GM23338 (cell line): ENCODE measurements at regions not wholly inside any gene's neighbourhood (a gene's known extent, or its start where the extent isn't known, plus 50 kb on each side); places are given as distances from the start of the nearest gene placed in this dataset.

Source experiments
- EZH2phosphoT487 ChIP-seq: fragments of 200-600 bp; sonication (generic); IDR thresholded peaks from one replicate; pipeline ENCODE4 v1.8.1; 2018; ENCODE audit warnings: antibody characterized with exemption; ENCODE audit not compliant: unreplicated experiment
- POLR2AphosphoS5 ChIP-seq: IDR thresholded peaks from 2 replicates; pipeline ENCODE4 v1.6.1; 2016; ENCODE audit warnings: antibody characterized with exemption, low read depth
- TF ChIP-seq, protein P1 (sequence below), 2 experiments: fragments of 200-600 bp in 1 of 2; sonication (generic) in 1 of 2; conservative IDR thresholded peaks; 2 replicates each; pipeline versions ENCODE4 v1.5.1 to v1.6.1; 2016 to 2017; ENCODE audit warnings: antibody characterized with exemption in 2 of 2, low read depth in 2 of 2, mild to moderate bottlenecking in 2 of 2, moderate library complexity in 1 of 2

DNA sequence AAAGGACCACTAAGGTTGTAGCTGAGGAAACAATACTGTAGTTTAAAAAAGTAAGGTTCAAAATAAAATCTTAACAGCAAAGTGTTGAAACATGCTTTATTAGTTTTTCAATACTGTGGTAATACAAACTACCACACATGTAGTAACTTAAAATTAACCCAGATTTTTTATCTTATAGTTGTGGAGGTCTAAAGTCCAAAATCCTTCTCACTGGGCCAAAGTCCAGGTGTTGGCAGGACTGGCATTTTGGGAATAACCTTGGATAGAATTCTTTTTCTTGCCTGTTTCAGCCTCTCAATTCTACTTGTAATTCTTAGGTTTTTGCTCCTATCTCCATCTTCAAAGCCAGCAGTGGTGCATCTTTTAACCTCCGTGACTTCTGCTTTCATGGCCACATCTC, 942.0 kb downstream of the TSN start:
- TF ChIP-seq, protein P1, sequence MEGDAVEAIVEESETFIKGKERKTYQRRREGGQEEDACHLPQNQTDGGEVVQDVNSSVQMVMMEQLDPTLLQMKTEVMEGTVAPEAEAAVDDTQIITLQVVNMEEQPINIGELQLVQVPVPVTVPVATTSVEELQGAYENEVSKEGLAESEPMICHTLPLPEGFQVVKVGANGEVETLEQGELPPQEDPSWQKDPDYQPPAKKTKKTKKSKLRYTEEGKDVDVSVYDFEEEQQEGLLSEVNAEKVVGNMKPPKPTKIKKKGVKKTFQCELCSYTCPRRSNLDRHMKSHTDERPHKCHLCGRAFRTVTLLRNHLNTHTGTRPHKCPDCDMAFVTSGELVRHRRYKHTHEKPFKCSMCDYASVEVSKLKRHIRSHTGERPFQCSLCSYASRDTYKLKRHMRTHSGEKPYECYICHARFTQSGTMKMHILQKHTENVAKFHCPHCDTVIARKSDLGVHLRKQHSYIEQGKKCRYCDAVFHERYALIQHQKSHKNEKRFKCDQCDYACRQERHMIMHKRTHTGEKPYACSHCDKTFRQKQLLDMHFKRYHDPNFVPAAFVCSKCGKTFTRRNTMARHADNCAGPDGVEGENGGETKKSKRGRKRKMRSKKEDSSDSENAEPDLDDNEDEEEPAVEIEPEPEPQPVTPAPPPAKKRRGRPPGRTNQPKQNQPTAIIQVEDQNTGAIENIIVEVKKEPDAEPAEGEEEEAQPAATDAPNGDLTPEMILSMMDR (conservative IDR thresholded peaks at IDR 0.05; ENCODE audit: low read depth in 2 of 2), result no peak
- no peak for TF ChIP-seq POLR2AphosphoS5
- TF ChIP-seq EZH2phosphoT487, result no peak
